ENCODE measurements at regions not wholly inside any gene's neighbourhood (a gene's known extent, or its start where the extent isn't known, plus 50 kb on each side); places are given as distances from the start of the nearest gene placed in this dataset.

- DNase-seq: no peak
- in situ Hi-C loops (cut with HindIII; ENCODE audit: low pct_ligation_motif_present, low sequenced_read_pairs): no loop called here
- Histone ChIP-seq H3K4me3 (ENCODE audit: low read depth, low read length) (no peak overlapping the region), H3K27ac (no peak overlapping the region), H3K36me3 (replicated peaks) (no peaks in the 10 kb centered on the region), H3K27me3 (replicated peaks) (no peaks in the 10 kb centered on the region)
- no peak for TF ChIP-seq CTCF (IDR thresholded peaks at IDR 0.05; ENCODE audit: low read depth, low read length, missing control alignments)
Observed at GRCh38 chr7:119825091-119825655, 447.8 kb upstream of the KCND2 start.

DNA sequence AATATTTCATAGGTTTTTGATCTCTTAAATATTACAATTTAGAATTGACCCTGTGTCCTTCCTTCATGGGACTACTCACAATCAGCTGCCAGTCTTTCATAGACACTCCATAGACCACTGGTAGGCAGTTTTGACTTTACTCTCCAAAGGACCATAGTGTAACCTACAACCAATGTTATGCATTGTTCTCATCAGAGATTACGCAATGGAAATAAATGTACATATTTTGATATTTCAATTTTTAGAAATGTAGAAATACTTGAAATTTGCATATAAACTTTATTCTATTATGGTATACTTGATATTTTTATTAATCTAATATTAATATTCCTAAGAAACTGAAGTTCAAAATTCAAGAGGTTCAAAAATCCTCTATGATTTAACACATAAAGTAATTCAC, 446.4 kb upstream of the KCND2 start:
- Histone ChIP-seq H3K36me3 (replicated peaks) (no peaks in the 10 kb centered on the region), H3K27ac (no peak overlapping the region), H3K27me3 (replicated peaks) (no peaks in the 10 kb centered on the region), H3K4me3 (ENCODE audit: low read depth, low read length) (no peak overlapping the region)
- TF ChIP-seq CTCF (IDR thresholded peaks at IDR 0.05; ENCODE audit: low read depth, low read length, missing control alignments): no peak
- in situ Hi-C loops (cut with HindIII; ENCODE audit: low pct_ligation_motif_present, low sequenced_read_pairs): no loop called here
- DNase-seq: no peak

GRCh38 chr7:119838444-119838843, 434.5 kb upstream of the KCND2 start:
- Histone ChIP-seq H3K27me3 (replicated peaks) (no peaks in the 10 kb centered on the region), H3K27ac (no peak overlapping the region), H3K4me3 (ENCODE audit: low read depth, low read length) (no peak overlapping the region), H3K36me3 (replicated peaks) (no peaks in the 10 kb centered on the region)
- no peak for TF ChIP-seq CTCF (IDR thresholded peaks at IDR 0.05; ENCODE audit: low read depth, low read length, missing control alignments)
- in situ Hi-C loops (cut with HindIII; ENCODE audit: low pct_ligation_motif_present, low sequenced_read_pairs): no loop called here
- DNase-seq: no peak

- in situ Hi-C loops (cut with HindIII; ENCODE audit: low pct_ligation_motif_present, low sequenced_read_pairs): no loop called here
- H3K4me3 ChIP-seq (ENCODE audit: low read depth, low read length): no peak overlapping the region
- DNase-seq: no peak
- TF ChIP-seq CTCF (IDR thresholded peaks at IDR 0.05; ENCODE audit: low read depth, low read length, missing control alignments): no peak
- H3K27me3 ChIP-seq (replicated peaks): no peaks in the 10 kb centered on the region
- no peak overlapping the region for H3K27ac ChIP-seq
- H3K36me3 ChIP-seq (replicated peaks): no peaks in the 10 kb centered on the region
Observed at GRCh38 chr7:119842337-119842736, 430.6 kb upstream of the KCND2 start.

DNA sequence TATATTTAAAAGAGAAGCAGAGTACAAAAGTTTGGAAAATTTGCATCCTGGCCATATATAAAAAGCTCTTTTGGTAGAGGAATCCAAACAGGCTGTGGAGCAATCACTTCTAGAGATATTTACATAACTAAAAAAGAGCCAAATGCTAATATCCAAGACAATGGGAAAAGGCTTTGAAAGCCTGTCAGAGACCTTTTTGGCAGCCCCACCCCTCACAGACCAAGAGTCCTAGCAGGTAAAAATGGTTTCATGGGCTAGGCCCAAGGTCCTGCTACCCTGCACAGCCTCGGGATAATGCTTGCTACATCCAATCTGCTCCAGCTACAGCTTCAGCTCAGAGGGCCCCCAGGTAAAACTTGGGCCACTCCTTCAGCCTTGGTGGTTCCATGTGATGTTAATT, 430.2 kb upstream of the KCND2 start:
- in situ Hi-C loops (cut with HindIII; ENCODE audit: low pct_ligation_motif_present, low sequenced_read_pairs): no loop called here
- no peak overlapping the region for H3K27ac ChIP-seq
- H3K36me3 ChIP-seq (replicated peaks): no peaks in the 10 kb centered on the region
- no peak for TF ChIP-seq CTCF (IDR thresholded peaks at IDR 0.05; ENCODE audit: low read depth, low read length, missing control alignments)
- H3K4me3 ChIP-seq (ENCODE audit: low read depth, low read length): no peak overlapping the region
- H3K27me3 ChIP-seq (replicated peaks): no peaks in the 10 kb centered on the region
- DNase-seq: no peak

DNA sequence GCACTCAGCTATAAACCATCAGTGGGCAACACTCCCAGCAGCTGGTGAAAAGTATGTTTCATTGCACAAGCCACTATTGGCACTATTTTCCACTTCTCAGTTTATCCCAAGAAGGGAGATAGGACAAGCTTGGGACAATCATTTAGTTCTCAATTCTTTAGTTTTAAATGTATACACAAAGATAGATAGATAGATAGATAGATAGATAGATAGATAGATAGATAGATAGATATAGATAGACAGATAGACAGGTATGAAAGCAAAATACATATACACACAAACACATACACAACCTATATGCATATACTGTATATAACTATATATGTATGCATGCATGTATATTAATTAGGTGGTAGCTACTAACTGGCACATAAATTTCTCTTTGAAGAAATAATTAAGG, 411.6 kb upstream of the KCND2 start:
- H3K27me3 ChIP-seq (replicated peaks): no peaks in the 10 kb centered on the region
- DNase-seq: no peak
- no peak overlapping the region for H3K27ac ChIP-seq
- TF ChIP-seq CTCF (IDR thresholded peaks at IDR 0.05; ENCODE audit: low read depth, low read length, missing control alignments): no peak
- in situ Hi-C loops (cut with HindIII; ENCODE audit: low pct_ligation_motif_present, low sequenced_read_pairs): no loop called here
- no peak overlapping the region for H3K4me3 ChIP-seq (ENCODE audit: low read depth, low read length)
- no peaks in the 10 kb centered on the region for H3K36me3 ChIP-seq (replicated peaks)

Data from brain microvascular endothelial cell (primary cell).